RPMI7951 (cell line): ENCODE measurements at regions not wholly inside any gene's neighbourhood (a gene's known extent, or its start where the extent isn't known, plus 50 kb on each side); places are given as distances from the start of the nearest gene placed in this dataset.
A peak's percentile ranks its signal among the peaks of the same experiment; 100 is the strongest.
"Not testable (repeated sequence)": the region's sequence is repeated elsewhere in the genome, so short reads cannot be mapped to it uniquely, and the experiment has no call there.

Source experiments
- DNase-seq: peaks from one replicate; pipeline ENCODE4 v3.0.0-alpha.2; 2012; ENCODE audit warnings: low read depth

DNA sequence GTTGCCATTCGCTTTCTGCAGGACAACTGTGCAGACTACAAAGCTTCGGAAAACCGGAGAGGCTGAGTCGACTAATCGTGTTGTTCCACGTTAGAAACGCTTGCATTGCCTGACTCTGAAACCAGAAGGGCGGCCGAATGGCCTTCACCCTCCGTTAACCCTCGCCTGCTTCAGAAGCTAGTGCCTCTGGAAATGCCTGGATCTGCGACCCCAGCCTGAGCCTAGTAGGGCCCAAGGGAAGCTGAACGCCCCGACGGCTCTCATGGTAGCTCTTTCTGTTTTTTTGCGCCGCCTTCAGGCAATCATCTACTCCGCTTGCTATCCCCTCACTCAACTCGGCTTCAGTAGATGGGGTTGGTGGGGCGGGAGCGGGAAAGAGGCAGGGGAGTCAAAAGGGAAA is 117.3 kb downstream of the PPIAL4A start:
- not testable (repeated sequence) for DNase-seq

GRCh38 chr1:121007755-121008154 is 118.2 kb downstream of the PPIAL4A start:
- DNase-seq: not testable (repeated sequence)

GRCh38 chr1:121008512-121009215 is 119.1 kb downstream of the PPIAL4A start:
- not testable (repeated sequence) for DNase-seq

- DNase-seq: not testable (repeated sequence)
Measured at GRCh38 chr1:121009216-121010057, 119.9 kb downstream of the PPIAL4A start.

DNA sequence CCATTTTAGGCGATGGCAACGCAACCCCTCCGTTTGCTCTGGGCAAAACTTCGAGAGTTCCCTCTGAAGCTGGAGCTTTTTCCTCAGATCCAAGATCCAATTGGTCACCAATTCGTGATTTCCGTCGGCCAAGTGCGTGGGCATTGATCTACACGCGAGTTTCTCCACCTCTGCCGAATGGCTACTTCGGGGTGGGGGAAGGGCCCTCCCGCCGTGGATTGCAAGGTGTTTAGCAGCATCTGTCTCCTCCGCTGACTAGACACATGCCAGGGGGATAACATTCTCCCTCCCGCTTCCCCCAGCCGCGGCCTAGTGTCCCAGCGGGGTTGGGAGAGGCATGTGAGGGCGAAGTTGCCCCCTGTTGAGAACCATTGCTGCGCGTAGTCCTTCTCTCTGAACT is 120.6 kb downstream of the PPIAL4A start:
- DNase-seq: not testable (repeated sequence)

GRCh38 chr1:121013181-121013580 is 123.6 kb downstream of the PPIAL4A start:
- not testable (repeated sequence) for DNase-seq

DNA sequence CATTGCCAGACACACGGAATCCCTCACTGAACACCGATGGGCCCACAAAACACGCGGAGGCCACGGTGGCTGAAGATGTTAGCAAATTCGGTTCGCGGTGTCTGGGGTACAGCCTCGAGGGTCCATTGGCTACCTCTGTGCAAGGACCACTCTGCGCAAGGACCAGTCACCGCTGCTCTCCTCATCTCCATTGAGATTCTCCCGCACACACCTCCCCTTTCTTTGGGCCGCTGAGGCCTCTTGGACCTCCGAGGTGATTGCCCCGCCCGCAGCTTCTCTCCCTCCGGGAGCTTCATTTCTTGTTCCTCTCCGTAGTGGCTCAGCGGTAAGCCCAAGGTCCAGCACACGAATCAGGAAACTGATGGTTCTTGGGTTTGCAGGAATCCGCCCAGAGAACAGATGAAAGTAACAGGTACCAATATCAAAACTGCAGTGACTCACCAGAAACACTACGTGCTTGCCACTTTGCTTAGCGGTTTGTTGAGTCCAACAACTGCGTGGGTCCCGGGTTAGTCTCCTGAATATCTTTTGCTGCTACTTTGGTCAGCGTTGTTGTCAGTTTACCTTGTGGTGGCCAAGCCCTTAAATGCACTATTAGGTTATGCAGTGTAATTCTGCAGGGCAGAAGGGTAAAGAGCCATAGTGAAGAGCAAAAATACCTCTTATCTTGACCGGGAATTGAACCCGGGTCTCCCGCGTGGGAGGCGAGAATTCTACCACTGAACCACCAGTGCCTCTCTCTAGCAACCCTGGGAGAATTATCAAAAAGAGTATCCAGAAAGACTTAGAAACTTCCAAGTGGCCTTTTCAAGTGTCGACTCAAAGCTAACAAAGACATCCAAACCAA is 126.8 kb downstream of the PPIAL4A start:
- peak; percentile 61 for DNase-seq

DNA sequence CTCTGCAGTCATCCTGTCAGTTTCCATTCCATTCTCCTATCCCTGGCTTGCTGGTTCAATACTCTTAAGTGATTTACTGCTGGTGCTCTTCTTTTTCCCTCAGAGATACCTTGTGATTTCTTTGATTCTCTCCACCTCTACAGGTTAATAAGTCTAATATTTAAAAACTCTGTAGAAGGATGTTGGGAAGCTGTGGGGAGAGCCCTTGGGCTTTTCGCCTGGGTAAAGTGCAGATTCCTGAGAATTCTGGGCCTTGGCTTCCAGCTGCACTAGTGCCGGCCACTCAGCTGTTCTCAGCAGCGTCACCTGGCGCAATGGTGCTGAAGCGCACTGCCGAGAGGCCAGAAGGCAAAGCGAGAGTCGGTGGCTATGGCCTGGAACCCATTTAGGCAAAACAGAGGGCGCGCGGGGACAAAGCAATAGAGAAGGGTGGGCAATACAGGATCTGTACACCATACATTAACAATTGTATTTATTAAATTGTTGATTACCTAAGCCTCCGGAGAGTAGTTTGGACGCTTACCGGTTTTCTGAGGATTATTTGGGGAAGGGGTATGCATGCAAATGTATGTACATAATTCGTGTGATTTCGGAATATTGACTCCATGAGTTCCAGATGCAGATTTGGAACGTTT is 130.3 kb downstream of the PPIAL4A start:
- DNase-seq: not testable (repeated sequence)

DNA sequence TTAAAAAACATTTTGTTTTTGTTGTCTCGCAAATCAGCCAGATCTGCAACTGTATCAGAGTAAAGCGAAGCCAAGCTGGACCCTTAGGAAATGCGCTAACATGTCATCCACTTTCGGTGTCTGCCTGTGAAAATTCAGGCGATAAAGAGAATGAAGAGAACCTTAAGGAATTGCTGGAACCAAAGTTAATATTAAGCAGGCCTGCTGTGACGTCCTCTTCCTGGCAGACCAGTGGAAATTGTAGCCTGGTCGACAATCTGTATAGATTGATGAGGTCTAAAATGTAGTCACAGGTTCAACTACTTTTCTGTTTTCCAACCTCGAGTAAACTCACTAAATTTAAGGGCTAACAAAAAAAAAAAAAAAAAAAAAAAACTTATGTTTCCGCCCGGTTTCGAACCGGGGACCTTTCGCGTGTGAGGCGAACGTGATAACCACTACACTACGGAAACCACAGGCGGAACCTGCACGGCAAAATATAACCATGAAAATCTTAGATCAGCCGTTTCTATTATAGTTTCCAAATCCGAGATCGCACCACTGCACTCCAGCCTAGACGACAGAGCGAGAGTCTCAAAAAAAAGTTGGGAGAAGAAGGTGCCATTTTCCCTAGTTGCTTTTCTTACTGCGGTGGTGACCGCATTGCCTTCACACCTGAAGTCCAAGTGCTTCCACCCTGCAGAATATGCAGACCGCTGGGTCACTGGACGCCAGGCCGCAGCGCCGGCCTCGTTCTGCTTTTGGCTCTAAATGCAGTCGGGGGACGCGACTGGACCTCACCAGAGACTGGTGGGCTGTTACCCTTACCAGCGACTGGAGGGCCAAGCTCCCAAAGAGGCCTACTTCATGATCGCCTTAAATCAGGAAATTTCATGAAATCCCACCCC is 131.0 kb downstream of the PPIAL4A start:
- peak; percentile 53 for DNase-seq

DNA sequence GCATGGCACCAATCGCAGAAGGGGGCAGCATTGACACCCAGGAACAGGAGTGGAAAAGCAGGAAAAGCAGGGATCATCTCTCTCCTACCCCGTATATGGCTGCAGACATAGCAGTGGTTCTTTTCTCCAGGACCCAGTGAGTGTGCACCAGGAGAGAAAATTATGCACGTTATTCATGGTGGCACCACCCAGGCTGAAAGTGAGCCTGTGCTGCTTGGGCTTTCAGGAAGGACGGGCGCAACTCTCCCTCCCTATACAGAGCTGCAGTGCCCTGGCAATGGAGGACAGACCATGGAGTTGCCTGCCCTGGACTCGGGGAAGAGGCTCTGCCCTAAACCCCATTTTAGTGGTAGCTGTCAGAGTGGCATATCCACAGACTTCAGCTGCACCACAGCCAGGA is 132.1 kb downstream of the PPIAL4A start:
- DNase-seq: not testable (repeated sequence)

DNA sequence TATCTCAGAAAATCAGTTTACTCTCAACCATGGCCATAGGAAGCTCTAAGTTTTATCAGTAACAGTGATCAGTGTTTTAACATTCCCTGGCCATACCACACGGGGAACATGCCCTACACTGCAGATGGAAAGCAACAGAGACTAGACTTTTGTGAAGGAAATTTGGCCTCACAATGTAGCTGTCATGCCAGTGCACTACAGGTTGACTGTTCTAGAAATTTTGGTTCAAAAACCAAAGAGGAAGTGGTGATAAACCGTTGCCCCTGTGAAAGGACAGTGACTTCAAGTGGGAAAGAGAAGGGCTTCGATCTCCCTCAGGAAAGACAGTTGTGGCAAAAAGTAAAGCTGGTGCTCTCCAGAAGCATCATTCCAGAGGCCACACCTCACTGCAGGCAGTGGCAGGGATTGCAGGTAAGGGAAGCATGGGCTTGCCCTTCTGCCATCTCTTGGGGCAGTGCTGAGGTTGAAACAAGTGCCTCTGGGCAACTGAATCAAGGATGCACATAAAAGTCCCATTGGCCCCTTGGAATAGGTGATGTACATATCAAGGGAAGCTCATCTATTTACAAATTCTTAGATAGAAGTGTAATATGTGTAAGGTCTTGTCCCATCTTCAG is 143.4 kb downstream of the PPIAL4A start:
- DNase-seq: not testable (repeated sequence)

DNA sequence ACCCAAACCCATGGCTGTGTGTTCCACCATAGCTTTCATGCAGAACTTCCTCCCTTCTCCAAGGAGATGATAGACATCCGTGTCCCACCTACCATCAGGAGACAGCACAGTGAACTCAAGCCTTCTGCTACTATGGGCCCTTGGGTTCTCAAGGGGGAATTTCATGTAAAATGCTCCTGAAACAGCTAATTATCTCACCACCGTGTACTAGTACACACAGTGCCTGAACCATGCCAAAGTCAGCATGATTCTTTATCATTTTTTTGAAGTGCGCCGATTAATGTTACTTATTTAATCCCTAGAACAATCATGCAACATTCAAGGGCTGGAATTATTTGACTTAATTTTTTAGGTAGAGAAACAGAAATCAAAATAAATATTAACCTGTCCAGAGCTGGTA is 147.2 kb downstream of the PPIAL4A start:
- DNase-seq: not testable (repeated sequence)

- DNase-seq: not testable (repeated sequence)
Measured at GRCh38 chr1:121040974-121041373, 143.2 kb downstream of the FAM72B start.

DNA sequence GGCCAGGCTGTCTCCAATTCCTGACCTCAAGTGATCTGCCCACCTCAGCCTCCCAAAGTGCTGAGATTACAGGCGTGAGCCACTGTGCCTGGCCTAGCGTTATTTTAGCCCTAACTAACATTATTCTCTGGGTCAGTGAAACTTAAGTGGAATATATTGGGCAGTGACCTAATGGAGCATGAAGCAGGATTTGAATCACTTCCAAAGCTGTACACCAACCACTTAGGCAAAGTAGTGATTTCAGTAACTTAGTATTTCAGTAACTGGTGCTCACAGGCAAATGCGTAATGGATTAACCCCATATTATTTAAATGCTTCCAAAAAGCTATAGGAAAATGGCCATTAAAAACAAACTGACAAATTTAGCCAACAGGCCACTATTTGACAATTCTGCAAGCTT is 142.6 kb downstream of the FAM72B start:
- DNase-seq: not testable (repeated sequence)

DNA sequence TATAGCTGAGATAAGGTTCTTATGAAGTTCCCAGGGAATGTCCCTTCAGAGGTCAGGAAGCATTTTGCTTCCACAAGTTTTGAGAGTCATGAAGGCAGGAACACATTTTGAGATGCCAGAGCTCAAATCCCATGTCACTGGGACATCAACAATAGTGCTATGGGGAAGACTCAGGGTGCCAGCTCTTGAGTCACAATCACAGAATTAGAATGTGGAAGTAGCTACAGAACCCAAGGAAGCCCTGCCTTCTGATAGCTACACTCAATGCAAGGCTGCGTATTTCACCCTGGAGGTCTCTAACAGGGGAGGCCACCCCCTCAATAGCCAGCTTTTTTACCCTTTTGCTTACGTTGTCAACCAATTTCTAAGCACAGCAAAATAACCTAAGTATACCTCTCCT is 141.3 kb downstream of the FAM72B start:
- DNase-seq: not testable (repeated sequence)

- DNase-seq: not testable (repeated sequence)
Measured at GRCh38 chr1:121048293-121048752, 135.8 kb downstream of the FAM72B start.

DNA sequence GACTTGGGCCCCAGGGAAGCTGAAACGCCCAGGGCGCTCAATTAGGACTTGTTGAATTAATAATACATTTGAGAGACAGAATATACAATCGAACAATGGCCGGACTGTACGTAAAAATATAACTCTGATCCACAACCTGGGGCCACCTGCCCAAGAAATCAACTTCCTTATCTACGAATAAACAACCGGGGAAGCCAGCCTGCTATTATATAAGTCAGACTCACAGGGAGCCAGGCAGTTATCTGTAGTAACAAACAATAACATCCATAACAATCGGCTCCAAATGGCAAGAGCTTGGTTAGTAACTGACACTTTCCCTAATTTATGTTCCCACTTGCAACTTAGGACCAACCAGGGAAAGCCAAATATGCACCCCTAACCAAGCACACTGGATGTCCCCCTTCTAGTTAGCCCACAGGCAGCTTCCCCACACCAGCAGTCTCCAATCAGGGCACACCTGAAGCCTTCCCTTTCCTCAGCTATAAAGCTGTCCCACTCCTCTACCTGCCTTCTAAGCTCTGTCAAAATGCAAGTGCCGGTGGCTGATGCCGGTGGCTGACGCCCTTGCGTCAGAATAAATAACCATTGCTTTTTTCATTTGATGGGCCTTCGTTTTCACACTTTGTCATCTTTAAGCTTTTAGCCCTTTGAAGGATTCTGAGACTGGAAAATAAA is 135.2 kb downstream of the FAM72B start:
- DNase-seq: not testable (repeated sequence)

GRCh38 chr1:121050097-121050496 is 134.0 kb downstream of the FAM72B start:
- DNase-seq: not testable (repeated sequence)

- DNase-seq: not testable (repeated sequence)
Measured at GRCh38 chr1:121051161-121051790, 132.9 kb downstream of the FAM72B start.
